ENCODE measurements at regions not wholly inside any gene's neighbourhood (a gene's known extent, or its start where the extent isn't known, plus 50 kb on each side); places are given as distances from the start of the nearest gene placed in this dataset.

DNA sequence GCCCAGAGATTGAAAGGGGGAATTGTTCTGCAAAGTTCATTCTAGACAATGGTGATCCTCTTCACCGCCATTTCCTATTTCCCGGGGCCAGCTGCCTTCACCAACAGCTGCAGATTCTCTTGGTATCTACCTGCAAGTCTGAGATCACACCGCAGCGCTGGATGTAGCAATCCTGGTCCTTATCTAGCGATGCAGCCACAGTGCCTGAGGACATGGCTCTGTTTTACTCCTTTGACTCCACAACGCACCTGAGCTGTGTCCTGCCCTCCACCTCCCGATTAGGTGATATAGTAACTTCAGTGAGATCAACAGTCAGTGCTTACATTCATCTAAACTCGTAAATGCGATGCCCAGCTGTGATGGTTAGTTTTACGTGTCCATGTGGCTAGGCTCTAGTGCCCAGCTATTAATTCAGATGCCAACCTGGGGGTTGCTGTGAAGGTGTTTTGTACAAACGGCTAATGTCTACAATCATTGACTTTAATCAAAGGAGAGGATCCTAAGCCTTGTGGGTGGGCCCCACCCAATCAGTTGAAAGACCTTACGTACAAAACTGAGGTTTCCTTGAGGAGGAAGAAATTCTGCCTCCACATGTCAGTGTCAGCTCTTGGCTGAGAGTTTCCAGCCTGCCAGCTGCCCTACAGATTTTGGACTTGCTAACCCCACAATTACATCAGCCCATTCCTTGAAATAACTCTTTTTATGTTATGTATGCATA, 189.8 kb downstream of the SH3BP4 start:
- DNase-seq (ENCODE audit: low read depth), result no peak

DNA sequence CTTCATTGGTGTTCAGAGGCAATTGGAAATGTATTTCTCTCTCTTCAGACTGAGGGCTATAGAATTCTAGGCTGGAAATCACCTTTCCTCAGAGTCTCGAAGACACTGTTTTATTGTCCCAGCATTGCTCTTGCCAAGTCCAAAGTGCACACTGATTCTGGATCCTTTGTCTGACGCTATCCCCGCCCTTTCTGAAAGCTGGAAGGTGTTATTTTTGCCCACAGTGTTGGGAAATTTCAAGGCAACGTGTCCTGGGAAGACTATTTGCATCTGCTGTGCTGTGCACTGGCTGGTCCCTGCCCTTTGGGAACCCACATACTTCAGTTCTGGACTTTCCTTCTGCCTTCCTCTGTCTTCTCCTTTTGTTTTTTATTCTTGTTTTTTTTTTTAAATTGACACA, 190.8 kb downstream of the SH3BP4 start:
- DNase-seq (ENCODE audit: low read depth), result no peak

GRCh38 chr2:235143789-235144188, 192.0 kb downstream of the SH3BP4 start:
- no peak for DNase-seq (ENCODE audit: low read depth)

DNA sequence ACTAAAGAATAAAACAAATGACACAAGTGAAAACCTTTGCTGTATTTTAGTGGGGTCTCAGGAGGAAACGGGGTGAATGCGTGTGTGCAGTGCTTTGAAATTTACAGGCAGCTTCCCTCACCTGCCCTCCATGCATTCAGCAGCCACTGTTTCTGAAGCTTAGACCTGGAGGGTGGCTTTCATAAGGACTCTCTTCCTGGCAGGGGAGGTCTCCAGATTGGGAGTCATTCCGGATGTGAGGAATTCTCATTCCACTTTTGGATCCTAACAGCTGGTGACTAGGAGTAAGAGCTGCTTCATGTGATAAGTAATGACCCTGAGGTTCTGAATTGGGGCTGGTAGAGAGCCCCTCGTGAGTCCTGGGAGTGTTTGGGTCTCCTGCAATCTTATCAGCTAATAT, 192.5 kb downstream of the SH3BP4 start:
- no peak for DNase-seq (ENCODE audit: low read depth)

DNA sequence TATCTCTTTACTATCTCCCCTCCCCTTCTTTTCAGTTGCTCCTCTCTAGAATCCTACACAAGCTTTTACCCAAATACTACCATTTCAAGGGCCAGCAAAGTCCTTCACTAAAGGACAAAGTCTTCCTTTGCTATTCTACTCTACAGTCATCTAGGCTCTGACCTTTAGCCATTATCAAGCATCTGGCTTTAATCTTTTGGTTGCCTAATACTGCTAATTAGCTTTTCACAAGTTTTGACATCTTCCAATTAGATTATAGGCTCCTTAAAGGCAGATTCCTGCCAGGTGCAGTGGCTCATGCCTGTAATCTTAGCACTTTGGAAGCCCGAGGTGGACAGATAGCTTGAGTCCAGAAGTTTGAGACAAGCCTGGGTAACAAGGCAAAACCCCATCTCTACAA, 194.4 kb downstream of the SH3BP4 start:
- no peak for DNase-seq (ENCODE audit: low read depth)

GRCh38 chr2:235146871-235147565, 195.2 kb downstream of the SH3BP4 start:
- no peak for DNase-seq (ENCODE audit: low read depth)

DNA sequence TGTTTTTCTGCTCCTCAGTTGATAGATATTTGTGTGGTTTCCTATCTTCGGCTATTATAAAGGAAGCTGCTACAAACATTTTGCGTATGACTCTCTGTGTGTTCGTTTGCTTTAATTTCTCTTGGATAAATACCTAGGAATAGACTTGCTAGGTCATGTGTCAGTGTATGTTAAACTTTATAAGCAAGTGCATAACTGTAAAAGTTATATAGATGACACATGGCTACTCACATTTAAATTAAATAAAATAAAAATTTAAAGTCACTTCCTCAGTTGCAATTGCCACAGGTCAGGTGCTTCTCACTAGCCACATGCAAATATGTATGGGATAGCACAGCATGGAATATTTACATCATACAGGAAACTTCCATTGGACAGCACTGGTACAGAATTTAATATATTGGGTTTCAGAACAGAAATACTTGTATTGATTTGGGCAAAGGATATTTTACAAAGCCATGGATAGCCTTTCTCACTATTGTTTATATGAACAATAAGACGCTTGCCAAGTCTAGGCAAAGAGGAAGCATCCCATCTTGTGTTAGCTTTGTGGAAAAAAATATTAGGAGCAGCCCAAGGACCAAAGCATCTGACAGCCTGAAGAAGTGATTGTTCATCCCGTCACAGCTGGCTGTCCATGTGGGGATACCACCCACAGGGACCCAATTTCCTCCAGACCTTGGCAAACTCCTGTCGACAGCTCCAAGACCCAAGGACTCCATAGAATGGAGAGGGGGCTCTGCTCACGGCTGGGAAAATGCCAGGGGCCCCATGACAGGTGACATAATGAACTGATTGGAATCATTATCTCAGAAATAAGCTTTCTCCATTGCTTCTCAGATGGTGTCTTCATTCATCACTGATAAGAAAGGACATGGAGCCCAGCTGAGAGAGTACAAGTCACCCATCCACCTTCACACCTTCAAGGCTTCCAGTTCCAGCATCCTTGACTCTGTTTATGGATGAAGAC, 196.7 kb downstream of the SH3BP4 start:
- no peak for DNase-seq (ENCODE audit: low read depth)

GRCh38 chr2:235149240-235149659, 197.4 kb downstream of the SH3BP4 start:
- no peak for DNase-seq (ENCODE audit: low read depth)

GRCh38 chr2:235149736-235150135, 197.9 kb downstream of the SH3BP4 start:
- no peak for DNase-seq (ENCODE audit: low read depth)

DNA sequence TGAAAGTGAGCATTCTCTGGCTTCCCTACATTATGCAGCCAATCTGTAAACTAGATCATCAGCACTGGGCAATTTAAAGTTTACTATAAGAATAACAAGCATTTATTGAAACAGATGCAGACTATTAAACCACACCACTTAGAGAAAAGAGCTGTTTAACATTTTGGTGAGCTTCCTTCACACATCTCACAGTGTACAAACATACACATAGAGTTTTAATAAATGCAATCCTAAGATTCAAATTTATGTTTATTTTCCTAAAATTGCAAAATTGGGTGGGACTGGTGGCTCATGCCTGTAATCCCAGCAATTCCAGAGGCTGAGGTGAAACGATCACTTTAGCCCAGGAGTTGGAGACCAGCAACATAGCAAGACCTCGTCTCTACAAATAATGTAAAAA, 199.3 kb downstream of the SH3BP4 start:
- DNase-seq (ENCODE audit: low read depth), result no peak

- DNase-seq (ENCODE audit: low read depth), result no peak
Measured at GRCh38 chr2:235155163-235155562, 203.3 kb downstream of the SH3BP4 start.

DNA sequence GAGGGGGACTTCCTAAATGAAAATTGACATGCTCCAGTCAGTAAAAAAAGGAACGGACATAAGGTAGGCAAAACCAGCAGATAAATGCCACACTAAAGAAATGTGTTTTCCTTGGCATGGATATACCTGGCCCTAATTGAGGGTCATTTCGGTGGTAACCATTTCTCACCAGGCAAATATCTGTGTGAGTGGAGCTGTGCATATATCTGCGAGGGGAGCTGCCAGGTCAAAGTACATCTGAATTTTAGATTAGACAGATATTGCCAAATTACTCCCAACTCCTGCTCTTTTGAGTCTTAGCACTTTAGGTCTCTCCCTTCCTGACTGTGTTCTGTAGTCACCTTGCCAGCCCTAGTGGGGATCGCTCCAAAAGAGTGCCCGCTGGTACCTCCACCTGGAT, 204.2 kb downstream of the SH3BP4 start:
- no peak for DNase-seq (ENCODE audit: low read depth)

DNA sequence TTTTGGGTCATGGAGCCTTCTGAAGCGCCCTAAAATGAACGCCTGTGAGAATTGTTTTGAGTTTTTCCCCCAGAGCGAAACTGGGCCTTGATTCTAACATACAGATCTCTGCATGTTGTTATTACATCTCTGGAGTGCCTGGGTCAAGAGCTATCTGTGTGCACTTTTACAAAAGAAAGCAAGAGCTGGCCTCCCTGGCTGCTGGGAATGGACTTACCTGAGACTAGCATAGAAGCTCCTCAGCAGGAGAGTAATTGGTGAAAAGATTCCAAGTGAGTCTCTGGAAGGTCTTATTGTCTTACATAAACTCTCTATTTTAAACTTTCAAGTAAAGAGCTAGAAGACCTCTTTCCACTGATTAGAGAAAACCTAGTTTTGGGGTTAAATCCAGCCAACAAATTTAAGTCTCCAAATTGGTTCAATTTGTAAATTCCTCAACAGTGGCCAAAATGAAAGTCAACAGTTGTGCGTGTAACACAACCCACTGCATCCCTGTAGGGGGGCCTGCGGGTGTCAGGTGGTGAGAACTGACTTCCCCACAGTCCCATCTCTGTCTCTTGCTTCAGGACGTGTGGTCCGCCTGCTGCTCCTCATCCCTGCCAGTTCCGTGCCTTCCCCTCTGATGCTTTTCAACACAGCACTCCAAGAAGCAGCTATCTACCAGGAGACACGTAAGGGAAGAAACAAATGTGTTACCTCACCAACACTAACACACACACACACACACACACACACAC, 206.1 kb downstream of the SH3BP4 start:
- no peak for DNase-seq (ENCODE audit: low read depth)

GRCh38 chr2:235160281-235160810, 208.5 kb downstream of the SH3BP4 start:
- DNase-seq (ENCODE audit: low read depth), result peak; percentile 25

DNA sequence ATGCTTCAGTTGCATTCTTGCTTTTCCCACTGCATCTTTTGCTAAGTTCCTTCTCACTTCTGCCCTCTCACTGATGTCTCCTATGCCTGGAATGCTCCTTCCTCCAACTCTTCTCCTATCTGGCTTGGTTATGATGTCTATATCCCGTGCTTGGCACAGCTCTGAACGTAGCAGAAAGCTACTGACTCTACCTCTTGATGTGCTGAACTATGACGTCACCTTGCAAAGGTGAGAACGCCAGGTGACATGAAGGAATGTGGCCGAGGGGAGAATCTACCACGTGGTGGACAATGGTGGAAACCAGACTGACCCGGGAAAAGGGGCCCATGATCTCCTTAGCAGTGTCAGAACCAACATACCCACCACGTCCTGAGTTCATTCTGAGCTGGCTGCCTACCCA, 209.7 kb downstream of the SH3BP4 start:
- DNase-seq (ENCODE audit: low read depth), result no peak

- peak; percentile 55 for DNase-seq (ENCODE audit: low read depth)
Measured at GRCh38 chr2:235162082-235162836, 210.4 kb downstream of the SH3BP4 start.

DNA sequence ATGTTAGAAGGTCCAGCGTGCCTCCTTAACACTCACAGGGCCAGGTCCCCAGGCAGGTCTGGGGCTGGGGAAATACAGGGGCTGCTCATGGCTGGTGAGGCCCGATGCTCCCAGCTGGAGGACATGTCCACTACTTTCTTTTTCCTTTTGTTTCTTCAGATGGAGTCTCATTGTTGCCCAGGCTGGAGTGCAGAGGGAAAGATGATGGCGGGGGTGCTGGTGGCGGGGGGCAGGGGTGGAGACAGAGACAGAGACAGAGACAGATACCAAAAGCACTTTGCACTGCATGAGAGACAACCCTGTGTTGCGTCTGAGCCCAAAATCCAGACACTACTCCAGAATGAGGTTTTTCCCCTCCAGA, 211.0 kb downstream of the SH3BP4 start:
- no peak for DNase-seq (ENCODE audit: low read depth)

- DNase-seq (ENCODE audit: low read depth), result no peak
Measured at GRCh38 chr2:235165136-235165535, 213.3 kb downstream of the SH3BP4 start.

GRCh38 chr2:235165631-235166030, 213.8 kb downstream of the SH3BP4 start:
- DNase-seq (ENCODE audit: low read depth), result no peak

DNA sequence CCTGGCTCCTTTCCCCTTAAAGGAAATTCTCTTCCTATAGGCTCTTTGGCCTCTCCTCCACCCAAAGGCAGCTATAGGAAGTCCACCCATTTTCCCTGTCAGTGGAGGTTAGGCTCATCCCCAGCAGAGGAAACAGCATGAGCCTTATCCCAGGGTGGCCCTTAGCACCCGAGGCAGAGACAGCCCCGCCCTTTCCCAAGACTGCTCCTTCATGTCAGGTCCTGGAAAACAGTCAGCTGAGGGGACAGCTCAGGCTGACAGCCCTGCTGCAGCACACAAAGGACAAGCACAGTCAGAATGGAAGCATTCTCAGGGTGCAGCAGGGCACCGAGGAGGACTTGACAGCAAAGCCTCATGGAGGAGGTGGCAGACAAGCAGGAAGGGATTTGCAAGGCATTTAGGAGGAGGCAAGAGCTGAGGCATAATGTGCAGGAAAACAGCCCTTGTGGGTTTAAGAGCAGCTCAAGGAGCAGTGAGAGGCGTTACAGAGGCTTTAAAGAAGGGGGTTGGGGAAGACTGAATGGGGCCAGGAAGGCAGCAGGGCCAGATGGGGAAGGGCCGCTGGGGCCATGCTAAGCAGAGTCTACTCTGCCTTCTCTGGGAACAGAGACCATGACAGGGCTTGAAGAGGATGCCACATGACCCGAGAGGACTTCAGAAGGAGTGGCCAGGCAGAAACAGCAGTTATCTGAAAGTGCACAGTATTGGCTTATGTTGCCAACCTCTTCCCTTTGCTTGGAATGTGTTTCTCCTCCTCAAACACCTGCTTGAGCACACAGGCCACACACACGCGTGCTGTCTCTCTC, 216.6 kb downstream of the SH3BP4 start:
- DNase-seq (ENCODE audit: low read depth), result peak; percentile 16
